ENCODE measurements at regions not wholly inside any gene's neighbourhood (a gene's known extent, or its start where the extent isn't known, plus 50 kb on each side); places are given as distances from the start of the nearest gene placed in this dataset.
A peak's percentile ranks its signal among the peaks of the same experiment; 100 is the strongest.

DNA sequence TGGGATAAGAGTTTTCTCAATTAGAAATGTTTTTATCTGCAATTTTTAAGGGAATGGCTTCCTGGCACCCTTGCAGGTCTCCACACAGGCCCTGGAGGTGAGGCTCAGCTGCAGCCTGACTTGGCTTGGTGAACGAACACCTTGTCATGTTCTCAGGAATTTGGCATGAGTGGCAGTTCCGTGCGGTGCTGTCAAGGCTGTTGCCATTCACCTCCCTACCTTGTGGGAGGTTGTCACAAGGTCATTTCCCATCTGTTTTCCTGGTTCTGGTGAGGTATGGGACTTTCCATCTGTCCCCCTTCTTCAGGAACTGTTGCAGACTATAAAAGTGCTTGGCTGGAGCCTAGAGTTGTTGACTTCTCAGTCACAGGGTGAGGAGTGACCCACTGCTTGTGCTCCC lies 82.9 kb downstream of the ELOVL4 start:
- no peak for DNase-seq

DNA sequence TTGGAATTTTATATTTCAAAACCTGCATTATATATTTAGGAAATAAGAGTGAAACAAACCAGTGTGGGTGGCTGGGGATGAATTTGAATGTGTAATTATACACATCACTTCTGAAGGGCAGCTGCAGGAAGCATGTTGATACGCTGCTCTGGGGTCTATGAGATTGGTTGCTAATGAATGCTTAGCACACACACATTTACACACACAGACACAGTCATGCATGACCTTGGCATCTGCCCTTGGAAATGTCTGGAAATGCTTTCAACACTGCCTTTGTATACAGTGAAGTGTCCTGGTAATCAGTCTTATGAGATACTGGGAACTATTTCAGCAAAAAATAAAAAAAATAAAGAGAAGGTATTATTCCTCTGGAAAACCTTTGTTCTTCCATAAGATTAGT lies 83.4 kb downstream of the ELOVL4 start:
- DNase-seq: peak; percentile 23

DNA sequence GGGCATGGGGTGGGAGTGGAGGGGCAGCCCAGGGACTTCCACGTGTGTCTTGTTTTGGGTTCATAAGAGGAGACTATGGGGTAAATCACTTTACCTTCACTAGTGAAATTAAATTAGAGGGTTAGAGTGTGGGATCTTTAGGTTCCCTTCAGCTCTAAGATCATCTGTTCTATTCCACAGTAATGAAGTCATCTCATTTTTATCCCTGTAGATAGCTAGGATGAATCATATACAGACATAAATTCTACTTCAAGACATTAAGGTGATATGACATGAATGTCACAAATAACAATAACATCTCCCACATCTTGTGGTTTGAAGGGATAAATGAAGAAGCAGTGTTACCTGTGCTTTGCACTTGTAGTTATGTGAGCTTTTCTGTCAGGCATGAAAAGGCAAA lies 83.8 kb downstream of the ELOVL4 start:
- DNase-seq: no peak

DNA sequence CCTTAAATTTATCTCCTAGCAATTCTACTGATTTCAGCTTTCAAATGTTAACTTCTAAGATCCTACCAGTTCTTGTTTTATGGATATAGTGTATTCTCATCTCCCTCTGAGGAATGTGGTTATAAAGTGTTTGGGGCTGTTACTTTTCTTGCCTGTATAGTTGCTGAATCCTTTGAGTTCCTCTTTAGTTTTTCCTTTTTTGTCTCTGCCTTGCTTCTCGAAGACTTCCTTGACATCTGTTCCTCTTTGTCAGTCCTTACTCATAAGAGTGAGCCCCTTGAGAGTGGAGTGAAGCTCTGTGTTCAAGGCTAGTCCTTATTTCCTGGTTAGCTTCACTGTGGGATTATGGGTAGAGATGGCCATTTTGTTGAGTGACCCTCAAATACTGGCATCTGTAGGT lies 84.6 kb downstream of the ELOVL4 start:
- DNase-seq: no peak

DNA sequence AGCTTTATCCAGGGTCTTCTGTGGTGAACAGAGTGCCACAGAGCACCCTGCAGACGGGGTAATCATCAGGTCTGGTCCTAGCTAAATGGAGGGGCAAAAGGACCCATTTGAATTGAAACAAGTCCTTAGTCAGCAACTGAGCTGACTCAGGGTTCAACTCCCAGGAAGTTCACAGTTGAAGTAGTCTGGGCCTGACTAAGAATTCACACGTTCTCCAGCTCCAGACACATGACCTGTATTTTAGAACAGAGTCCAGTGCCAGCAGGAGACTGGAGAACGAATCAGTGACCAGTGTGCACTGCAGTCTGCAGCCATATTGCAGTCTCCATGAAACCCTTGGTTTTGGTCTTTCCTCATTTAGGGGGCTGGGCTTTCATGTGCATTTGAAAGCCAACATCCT lies 85.2 kb downstream of the ELOVL4 start:
- DNase-seq: no peak

DNA sequence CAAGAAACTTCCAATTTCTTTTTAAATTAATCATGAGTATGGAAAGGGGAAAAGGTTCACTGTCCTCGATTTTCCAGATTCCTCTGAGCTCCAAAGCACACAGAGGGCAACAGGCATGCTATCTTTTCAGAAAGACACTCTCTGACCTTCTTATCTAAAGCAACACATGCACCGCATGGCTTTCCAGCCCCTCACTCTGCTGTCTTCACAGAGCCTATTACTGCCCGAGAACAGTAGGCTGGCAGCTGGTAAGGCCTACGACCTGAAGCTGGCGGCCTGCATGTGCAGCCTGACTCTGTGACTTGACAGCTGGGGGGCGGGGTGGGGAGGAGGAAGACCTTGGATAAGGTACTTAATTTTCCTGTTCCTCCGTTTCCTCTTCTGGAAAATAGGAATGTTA lies 86.3 kb downstream of the ELOVL4 start:
- DNase-seq: no peak

DNA sequence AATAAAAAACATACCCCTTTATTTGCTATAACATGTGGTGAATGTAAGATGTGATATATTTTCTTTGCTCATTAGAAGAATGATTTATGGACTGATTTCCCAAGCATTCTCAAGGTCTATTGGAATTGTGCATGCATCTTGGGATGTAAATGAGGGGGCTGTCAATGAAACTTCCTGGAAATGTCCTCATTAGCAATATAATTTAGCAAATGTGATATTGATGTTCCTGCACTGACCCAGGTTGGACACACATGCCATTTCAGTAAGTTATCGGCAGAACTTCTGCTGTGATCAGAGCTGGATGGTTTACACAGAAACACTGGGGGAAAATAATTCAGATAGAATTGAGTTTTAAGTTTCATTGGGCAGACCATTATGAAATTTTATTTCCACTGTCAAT lies 99.9 kb downstream of the ELOVL4 start:
- no peak for DNase-seq

DNA sequence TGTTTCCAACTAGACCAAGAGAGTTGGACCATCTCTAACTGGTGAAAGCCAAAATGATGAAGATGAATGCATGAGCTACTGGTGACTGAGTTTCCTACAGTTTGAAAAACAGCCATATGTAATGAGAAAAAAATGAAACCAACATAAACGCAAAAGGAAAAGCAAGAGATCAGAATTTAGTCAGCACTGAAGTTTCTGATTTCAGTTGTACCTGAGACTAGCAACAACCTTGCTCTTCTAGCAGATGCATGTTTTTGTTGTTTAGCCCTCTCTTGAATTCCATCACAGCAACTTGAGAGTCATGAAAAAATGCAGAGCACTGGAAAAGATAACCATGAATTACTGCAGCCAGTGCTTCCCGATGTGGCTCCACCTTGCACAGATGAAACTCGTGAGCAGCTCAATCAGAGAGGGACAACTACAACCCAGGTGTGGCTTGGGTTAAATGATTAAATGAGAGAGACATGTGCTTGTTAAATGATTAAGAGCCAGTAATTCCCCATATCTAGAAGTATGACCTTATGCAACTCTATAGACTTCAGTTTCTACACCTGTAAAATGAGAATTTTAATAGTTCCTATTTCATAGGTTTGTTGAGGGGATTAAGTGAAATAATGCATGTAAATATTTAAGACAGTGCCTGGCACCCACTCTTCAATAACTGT lies 104.8 kb downstream of the ELOVL4 start:
- DNase-seq: no peak

DNA sequence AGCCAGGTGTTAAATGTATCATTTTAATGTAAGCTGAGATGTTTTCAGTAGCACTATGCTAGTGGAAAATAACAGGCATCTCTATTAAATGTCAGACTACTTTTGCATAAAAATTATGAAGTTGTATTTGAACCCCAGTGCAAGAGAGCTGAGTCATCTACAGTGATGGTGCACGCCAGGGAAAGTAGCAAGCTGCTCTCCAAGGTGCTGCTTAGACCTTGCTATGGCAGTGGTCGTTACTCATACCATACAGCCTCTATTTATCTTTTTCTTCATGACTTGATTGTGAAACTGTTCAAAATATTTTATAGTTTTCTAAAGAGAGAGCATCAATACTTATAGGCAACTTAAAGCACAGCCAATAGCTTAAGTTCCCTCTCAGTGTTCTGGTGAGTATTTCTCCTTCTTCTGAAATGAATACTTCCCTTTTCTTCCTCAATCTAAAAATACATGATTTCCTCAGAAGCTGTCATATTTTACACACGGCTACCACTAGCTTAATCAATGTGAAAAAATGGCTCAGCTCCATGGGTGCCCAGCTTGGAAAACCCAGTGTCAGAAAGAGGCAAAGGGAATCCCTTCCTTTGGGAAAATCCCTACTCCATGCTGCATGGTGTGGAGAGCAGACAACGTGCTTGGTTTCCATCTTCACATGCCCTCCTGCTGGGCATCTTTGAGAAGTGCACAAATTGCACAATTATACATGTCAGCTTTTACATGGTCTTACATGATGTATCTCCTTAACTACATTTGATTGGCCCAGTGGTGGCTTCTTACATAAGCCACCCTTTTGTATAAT lies 105.6 kb downstream of the ELOVL4 start:
- DNase-seq: no peak

DNA sequence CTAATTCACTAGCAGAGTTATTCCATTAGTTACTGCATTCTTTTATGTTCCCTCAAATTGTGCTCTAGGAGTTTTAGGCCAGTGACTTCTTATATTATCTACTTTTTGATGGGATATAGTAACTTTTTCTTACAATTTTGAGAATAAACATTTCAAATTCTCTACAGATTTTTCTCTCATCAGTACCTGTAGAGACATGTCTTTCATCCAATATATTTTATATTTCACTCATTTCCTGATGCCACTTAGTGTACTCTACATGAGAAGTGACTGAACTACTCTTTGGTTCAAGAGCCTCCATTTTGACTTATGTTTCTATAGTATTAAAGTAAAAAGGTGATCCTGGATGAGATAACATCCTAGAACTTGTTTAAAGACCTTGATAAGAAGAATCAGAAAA lies 108.5 kb downstream of the ELOVL4 start:
- DNase-seq: no peak

DNA sequence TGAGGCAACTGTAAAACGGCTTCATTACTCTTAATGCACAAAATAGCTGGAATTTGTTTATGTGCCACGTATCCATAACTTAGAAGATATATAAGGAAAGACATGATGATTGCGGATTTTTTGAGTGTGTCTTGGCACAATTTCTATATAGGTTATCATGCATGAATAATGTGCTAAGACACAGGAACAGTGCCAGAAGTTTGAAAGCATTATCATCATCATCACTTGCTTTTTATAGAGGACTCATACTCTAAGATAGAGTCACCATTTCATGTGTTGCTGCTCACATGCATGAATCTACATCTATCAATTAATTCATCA lies 113.4 kb downstream of the ELOVL4 start:
- DNase-seq: no peak

DNA sequence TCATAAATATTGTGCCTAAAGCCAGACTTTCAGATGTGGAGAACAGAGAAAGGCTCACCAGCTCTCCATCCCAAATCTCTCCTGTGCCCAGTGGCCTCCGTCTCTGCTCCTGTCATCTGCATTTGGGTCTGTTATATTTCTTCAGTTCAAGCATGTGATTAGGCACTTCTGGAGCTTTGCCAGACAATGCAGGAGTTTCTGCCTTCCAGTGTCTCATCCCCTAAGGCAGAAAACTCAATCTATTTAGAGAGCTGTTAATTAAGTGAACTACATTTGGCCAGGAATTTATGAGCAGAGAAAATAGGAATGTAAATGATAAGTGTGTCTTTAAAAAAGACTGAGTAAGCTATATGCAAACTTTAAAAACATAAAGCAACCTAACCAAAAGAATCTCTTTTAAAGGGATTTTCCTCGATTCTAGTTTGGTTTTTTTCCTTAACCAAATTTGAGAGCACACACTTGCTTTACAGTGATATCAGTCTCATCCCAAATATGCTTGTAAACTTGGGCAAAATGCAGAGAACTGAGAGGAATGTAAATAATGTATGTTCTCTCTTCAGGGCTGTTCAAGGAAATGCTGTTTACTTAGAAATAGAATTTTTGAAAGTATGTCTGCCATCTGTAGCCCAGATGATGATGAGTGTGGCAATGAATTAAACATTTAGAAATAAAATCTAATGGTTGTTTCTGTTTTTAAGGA lies 113.9 kb downstream of the ELOVL4 start:
- no peak for DNase-seq

DNA sequence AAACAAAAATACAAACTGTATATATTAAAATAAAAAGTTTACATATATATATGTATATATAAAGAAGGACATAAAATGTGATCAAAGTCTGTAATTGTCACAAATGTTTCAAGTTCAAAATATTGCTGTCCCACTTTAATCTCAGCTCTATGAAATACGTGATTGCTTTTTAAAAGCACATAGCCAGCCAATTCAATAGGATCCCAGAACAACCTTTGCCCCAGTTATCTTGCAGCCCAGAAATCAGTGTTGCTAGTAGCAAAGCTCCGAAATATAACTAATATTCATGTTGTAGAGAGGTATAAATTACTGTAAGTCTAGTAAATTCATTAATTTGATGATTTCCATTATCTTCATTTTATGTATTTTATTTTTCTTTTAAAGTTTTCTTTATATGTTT lies 114.6 kb downstream of the ELOVL4 start:
- no peak for DNase-seq

DNA sequence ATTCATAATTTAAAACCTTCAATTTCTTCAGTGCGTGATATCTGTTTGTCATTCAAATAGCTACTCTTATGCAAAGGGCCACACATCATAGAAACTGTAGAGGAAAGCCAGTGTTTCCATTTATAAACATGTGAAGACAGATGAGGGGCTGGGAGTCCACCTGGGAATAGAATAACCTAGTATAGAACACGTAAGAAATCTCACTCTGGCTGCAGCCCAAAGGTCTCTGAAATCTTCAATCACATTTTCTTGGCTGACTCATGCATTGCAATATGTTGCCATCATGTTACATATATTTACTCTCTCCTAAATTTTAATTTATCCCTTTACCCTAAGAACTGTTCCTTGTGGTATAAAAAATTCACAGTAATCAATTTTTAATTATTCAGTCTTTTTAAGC lies 123.2 kb downstream of the ELOVL4 start:
- no peak for DNase-seq

DNA sequence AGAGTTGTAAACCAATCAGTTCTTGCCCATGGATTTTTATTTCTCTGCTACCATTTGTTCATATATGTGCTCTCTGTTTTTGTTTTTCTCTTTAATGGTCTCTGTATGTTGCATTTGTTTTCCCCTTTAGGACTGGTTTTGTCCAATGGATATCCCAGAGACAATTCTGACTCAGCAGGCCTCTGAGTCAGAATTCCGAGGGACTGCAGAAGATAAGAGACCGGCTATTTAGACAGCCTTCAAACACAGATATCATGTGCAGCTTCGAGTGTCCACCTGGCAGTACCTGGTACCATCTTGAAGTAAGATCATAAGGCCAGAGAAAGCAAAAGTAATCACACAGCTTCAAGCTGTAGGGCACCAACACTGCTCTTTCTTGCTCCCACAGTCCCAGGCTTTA lies 125.5 kb downstream of the ELOVL4 start:
- no peak for DNase-seq

DNA sequence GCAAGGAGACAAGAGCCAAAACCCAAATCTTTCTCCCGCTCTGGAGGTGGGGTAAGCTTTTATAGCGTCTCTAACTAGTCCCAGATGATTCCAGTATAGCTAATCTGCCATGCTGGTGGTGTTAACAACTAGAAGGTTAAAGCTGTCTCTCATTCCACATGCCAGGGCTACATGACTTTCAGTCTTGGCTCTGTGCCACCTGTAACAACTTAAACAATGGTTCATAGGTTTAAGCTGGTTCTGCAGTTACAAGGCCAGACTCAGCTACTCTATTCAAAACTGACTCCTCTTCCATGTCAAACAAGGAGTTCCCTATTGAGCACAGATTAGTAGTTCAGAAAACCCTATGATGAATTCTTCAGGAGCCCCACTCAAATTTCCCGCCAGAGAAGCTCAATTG lies 128.9 kb downstream of the ELOVL4 start:
- DNase-seq: no peak

DNA sequence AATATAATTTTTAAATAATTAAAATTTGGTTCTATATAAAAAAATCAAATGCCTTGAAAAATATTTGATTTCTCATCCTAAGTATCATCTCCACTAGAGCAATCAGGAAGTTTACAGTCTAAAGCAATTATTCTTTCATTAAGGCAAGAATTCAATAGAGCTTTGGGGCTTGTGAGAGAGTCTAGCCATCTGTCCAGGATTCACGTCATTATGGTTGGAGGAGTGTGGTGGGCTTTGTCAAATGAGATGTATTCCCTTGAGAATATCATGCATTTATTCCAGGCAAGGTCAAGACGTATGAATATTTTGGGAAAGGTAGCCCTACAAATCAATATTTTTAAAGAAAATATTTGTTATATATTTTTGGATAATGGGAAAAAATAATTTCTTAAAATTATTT lies 132.4 kb downstream of the ELOVL4 start:
- no peak for DNase-seq

DNA sequence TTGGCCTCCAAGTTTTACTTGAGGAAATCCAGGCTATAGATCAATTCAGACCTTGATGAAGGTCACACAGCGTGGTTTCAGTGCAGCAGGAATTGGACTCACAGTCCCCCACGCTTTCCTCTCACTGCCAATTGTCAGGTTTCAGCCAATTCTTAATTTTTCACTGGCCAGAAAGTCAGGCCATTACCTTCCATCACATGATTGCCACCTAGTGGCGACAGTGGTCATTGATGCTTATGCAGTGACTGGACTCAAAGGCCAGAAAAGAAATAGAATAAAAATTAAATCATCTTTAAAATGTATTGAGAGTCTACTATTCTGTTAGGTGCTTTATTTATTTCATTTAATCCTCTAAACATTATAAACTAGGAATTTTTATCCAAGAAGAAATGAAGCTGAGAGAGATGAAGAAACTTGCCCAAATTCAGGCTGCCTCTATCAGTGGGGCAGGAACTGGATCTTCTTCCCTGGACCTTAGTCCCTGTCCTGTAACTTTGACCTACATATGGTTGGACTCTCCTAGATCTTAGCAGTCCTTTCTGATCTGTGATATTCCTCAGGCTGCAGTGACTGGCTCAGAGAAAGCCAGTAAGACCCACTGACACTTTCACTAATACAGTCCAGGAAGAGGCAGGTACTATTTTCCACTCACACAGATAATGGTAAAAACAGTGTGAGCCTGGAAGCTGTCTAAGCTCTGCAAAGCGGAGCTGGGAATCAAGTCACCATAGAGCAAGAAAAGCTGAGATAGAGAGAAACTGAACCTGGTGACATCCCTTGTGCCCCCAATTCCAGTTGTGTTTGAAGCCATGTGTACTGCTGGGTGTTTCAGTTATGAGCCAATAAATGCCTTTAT lies 133.3 kb downstream of the ELOVL4 start:
- peak; percentile 15 for DNase-seq

DNA sequence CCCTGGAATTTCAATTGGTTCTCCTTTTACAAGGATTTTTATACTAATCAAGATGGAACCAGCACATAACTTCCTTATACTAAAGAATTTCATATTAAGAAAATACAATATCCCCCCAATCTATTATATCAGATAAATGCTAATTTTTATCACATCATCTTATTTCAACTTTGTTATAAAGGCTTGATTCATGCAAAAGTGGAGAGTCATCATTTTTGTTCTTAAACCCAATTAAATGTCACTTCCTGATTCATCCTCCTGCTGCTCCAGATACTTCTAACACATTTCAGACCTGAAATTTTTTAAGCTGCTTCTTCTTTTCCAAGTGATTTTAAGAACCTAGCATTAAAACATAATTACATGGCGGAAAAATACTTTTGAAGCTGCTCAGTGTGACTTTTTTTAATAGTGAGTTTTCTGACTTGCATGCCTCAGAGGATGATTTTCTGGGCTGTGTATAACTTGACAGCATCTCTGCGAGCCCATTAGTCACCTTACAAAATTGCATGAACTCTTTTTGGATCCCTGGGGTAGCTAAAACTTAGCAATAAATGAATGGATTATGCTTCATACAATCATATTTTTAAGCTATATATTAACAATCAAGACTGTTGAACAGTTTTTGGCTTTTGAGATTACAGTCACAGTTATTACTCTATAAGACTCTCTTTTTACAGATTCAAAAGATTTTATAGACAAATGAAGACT lies 134.1 kb downstream of the ELOVL4 start:
- no peak for DNase-seq

DNA sequence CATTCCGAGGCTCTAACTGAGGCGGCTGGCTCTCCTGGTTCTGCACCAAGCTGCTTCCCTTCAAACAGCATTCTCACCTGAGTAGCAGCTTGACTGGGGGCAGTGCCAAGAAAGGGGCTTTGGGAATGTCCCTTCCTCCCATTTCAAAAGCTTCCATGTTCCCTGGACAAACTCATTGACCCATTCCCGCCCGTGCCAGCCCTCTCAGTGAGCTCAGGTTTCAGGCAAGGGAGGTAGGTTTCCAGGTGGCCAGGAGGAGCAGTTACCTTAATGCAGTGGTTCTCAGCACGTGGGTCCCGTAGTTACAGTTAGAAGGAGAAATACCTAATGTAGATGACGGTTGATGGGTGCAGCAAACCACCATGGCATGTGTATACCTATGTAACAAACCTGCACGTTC lies 135.2 kb downstream of the ELOVL4 start:
- no peak for DNase-seq

DNA sequence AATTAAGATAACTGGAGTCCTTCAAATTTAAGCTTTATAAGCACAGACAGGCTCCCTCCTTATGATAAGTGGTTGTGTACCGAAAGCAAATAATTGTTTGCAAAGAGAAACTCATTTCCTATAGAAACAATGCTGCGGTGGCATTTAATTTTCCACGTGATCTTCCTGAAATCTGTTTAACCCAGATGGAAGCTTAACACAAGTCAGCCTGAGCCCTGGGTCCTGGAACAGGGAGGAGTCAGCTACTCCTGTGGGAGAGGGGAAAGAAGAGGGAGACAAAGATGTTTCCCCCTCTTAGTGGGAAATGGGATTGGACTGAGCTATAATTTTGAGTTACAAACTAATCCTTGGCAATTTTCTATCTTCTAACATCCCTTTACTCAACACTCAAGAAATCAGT lies 136.5 kb downstream of the ELOVL4 start:
- DNase-seq: no peak

DNA sequence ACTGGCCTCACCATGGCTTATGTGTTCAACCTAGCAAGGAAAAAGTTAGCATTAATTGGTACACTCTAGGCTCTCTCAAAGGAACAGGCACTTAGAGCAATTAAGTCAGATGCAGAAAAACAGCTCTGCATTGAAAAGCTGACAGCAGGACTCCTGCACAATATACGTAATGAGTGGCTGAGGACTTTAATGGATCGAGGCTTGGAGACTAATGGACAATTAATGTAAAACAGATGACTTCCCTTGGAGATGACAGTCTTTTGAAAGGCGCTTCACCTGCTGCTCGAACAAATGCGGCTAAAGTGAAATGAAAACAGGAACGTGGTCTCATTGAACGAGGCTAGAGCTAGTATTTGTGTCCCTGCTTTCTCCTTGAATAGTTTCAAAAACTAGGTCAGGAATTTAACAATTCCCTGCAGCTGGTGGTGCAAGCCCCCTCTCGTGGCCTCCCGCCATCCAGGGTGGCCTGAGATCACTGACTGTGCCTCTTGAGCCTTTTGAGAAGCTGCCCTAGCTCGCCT lies 137.1 kb downstream of the ELOVL4 start:
- DNase-seq: no peak

DNA sequence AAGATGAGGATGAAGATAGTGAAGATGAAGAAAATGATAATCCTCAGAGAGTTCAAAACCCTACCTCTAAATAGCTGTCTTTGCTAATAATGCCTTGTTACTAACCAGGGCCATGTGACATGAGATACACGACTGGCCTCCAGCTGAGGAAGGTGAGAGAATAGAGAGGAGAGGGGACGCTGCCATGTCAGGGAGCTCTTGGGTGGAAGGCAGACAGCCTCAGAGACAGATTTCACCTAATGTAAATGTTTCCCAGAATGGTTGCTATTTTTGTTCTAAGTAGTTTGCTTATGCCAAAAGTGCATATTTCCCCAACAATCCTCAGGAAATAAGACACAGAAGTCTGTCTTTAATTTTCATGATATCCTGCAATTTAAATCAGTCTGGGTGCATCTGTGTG lies 138.4 kb downstream of the ELOVL4 start:
- DNase-seq: no peak

Data from NCI-H1694 treated with DMSO at 0.1 percent for 48 hours (cell line).